ENCODE measurements at regions not wholly inside any gene's neighbourhood (a gene's known extent, or its start where the extent isn't known, plus 50 kb on each side); places are given as distances from the start of the nearest gene placed in this dataset.
"Not testable (repeated sequence)": the region's sequence is repeated elsewhere in the genome, so short reads cannot be mapped to it uniquely, and the experiment has no call there.

GRCh38 chr3:71944482-71945065 is 159.6 kb upstream of the PROK2 start:
- TF ChIP-seq, protein P1, sequence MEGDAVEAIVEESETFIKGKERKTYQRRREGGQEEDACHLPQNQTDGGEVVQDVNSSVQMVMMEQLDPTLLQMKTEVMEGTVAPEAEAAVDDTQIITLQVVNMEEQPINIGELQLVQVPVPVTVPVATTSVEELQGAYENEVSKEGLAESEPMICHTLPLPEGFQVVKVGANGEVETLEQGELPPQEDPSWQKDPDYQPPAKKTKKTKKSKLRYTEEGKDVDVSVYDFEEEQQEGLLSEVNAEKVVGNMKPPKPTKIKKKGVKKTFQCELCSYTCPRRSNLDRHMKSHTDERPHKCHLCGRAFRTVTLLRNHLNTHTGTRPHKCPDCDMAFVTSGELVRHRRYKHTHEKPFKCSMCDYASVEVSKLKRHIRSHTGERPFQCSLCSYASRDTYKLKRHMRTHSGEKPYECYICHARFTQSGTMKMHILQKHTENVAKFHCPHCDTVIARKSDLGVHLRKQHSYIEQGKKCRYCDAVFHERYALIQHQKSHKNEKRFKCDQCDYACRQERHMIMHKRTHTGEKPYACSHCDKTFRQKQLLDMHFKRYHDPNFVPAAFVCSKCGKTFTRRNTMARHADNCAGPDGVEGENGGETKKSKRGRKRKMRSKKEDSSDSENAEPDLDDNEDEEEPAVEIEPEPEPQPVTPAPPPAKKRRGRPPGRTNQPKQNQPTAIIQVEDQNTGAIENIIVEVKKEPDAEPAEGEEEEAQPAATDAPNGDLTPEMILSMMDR (IDR thresholded peaks at IDR 0.05; ENCODE audit: insufficient read depth, low read length, poor library complexity, severe bottlenecking) = no peak
- DNase-seq (ENCODE audit: extremely low read depth, insufficient read length) = no peak
- Histone ChIP-seq H3K4me3 (replicated peaks; ENCODE audit: low read depth, low read length) (no peak overlapping the region), H3K36me3 (ENCODE audit: control insufficient read depth, insufficient read depth, low read length) (no peaks in the 10 kb centered on the region), H3K27me3 (replicated peaks; ENCODE audit: control insufficient read depth, insufficient read depth, low read length) (no peaks in the 10 kb centered on the region; the same call in 1 of the 2 replicates)

DNA sequence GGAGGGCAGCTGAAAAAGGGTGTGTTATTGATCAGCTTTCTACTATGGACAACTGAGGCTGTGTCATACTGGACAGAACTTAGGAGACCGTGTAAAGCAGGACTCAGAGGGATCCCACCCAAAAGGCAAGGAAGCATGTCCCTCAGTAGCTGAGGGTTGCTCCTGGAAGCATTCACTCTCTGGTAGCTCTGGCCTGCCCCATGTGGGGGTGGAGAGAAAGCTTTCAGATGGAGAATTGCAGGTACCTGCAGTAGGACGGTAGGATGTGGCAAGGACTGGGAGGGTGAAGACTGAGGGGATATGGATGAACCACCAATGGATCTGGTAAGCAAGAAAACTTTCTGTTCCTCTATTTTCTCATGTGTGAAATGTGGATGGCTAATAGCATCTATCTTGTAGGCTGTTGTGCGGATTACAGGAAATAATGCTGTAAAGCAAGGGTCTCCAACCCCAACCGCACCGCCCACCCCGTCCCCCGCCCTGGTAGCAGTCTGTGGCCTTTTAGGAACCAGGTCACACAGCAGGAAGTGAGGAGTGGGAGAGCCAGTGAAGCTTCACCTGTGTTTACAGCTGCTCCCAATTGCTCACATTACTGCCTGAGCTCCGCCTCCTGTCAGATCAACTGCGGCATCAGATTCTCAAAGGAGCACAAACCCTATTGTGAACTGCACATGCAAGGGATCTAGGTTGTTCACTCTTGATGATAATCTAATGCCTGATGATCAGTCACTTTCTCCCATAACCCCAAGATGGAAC is 157.7 kb upstream of the PROK2 start:
- TF ChIP-seq, protein P1 (IDR thresholded peaks at IDR 0.05; ENCODE audit: insufficient read depth, low read length, poor library complexity, severe bottlenecking) = no peak
- no peak overlapping the region for H3K4me3 ChIP-seq (replicated peaks; ENCODE audit: low read depth, low read length)
- H3K36me3 ChIP-seq (ENCODE audit: control insufficient read depth, insufficient read depth, low read length) = no peaks in the 10 kb centered on the region
- no peak for DNase-seq (ENCODE audit: extremely low read depth, insufficient read length)
- no peaks in the 10 kb centered on the region; the same call in 1 of the 2 replicates for H3K27me3 ChIP-seq (replicated peaks; ENCODE audit: control insufficient read depth, insufficient read depth, low read length)

DNA sequence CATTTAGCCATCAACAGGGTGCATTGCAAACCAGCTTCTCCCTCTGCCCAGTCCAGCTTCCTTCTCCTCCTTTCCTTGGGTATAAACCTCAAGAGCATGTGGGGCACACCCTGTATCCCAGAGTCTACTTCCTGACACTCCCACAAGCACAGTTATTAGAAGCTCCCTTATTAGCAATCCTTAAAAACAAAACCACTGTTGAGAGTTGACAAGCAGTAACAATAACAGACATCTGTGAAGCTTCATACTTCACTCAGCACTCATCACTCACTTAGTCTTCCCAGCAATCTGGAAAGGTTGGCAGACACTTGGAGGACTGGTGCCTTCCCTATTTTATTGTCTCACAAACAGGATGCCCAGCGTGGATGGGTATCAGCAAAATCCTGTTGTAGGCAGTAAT is 155.5 kb upstream of the PROK2 start:
- Histone ChIP-seq H3K27me3 (replicated peaks; ENCODE audit: control insufficient read depth, insufficient read depth, low read length) (no peaks in the 10 kb centered on the region; the same call in 1 of the 2 replicates), H3K4me3 (replicated peaks; ENCODE audit: low read depth, low read length) (no peak overlapping the region), H3K36me3 (ENCODE audit: control insufficient read depth, insufficient read depth, low read length) (no peaks in the 10 kb centered on the region)
- DNase-seq (ENCODE audit: extremely low read depth, insufficient read length) = no peak
- TF ChIP-seq, protein P1 (IDR thresholded peaks at IDR 0.05; ENCODE audit: insufficient read depth, low read length, poor library complexity, severe bottlenecking) = no peak

- not testable (repeated sequence) for H3K4me3 ChIP-seq (replicated peaks; ENCODE audit: low read depth, low read length); H3K36me3 ChIP-seq (ENCODE audit: control insufficient read depth, insufficient read depth, low read length); DNase-seq (ENCODE audit: extremely low read depth, insufficient read length); H3K27me3 ChIP-seq (replicated peaks; ENCODE audit: control insufficient read depth, insufficient read depth, low read length)
Observed at GRCh38 chr3:71938081-71938480, 153.1 kb upstream of the PROK2 start.

DNA sequence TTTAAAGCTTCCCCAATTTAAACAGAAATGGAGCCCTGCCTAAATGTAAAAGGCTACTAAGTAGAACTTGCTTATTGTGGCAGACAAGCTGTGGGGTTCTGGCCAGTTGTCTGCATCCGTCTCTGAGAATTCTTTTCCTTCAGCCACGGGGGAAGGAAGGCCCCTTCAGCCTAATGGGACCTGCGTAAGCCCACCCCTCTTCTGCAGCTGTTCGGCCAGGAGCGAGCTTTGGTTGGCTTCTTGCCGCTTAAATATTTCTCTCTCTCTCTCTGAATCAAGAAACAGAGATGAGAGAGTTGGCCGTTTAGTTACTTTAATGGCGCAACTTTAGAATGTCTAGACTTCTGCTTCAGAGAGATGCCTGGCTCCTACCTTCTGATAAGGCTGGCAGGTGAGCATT is 151.7 kb upstream of the PROK2 start:
- H3K27me3 ChIP-seq (replicated peaks; ENCODE audit: control insufficient read depth, insufficient read depth, low read length) = no peaks in the 10 kb centered on the region; the same call in 1 of the 2 replicates
- TF ChIP-seq, protein P1 (IDR thresholded peaks at IDR 0.05; ENCODE audit: insufficient read depth, low read length, poor library complexity, severe bottlenecking) = no peak
- H3K4me3 ChIP-seq (replicated peaks; ENCODE audit: low read depth, low read length) = no peak overlapping the region
- no peaks in the 10 kb centered on the region for H3K36me3 ChIP-seq (ENCODE audit: control insufficient read depth, insufficient read depth, low read length)
- DNase-seq (ENCODE audit: extremely low read depth, insufficient read length) = no peak

DNA sequence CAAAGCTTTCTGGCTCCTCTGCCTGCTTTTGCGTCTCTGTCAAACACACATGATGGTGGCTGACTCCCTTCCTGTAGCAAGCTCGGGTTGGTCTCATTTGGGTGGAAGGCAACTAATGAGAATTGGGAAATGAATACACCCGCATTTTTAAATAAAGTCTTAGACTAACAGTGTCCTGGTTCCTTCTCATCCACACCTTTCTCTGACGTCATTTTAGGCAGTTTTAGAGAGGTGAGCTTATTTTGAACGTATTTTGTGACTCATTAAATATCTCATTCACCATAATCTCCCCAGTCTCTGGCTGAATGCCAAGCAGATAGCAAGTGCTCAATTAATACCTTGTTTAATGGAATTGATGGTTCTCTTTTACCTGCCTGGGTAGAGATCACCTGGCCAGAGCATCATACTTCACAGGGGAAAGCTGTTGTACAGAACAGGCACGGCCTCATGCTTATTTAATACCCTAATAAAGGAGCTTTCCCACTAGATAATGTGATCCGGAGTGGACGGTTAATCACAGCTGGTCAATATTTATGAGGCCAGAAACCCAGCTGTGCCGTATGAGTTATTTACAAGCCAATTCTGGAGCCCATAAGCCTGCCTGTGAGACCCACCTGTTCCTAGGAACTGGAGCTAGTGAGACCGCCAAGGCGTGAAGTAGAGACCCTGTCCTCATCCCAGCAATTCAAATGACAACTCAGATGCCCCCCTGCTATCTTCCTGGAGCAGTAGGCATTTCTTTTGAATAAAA is 149.7 kb upstream of the PROK2 start:
- H3K4me3 ChIP-seq (replicated peaks; ENCODE audit: low read depth, low read length) = no peak overlapping the region
- DNase-seq (ENCODE audit: extremely low read depth, insufficient read length) = no peak
- TF ChIP-seq, protein P1 (IDR thresholded peaks at IDR 0.05; ENCODE audit: insufficient read depth, low read length, poor library complexity, severe bottlenecking) = no peak
- H3K27me3 ChIP-seq (replicated peaks; ENCODE audit: control insufficient read depth, insufficient read depth, low read length) = no peaks in the 10 kb centered on the region
- no peaks in the 10 kb centered on the region for H3K36me3 ChIP-seq (ENCODE audit: control insufficient read depth, insufficient read depth, low read length)
